ENCODE measurements at regions not wholly inside any gene's neighbourhood (a gene's known extent, or its start where the extent isn't known, plus 50 kb on each side); places are given as distances from the start of the nearest gene placed in this dataset.

DNA sequence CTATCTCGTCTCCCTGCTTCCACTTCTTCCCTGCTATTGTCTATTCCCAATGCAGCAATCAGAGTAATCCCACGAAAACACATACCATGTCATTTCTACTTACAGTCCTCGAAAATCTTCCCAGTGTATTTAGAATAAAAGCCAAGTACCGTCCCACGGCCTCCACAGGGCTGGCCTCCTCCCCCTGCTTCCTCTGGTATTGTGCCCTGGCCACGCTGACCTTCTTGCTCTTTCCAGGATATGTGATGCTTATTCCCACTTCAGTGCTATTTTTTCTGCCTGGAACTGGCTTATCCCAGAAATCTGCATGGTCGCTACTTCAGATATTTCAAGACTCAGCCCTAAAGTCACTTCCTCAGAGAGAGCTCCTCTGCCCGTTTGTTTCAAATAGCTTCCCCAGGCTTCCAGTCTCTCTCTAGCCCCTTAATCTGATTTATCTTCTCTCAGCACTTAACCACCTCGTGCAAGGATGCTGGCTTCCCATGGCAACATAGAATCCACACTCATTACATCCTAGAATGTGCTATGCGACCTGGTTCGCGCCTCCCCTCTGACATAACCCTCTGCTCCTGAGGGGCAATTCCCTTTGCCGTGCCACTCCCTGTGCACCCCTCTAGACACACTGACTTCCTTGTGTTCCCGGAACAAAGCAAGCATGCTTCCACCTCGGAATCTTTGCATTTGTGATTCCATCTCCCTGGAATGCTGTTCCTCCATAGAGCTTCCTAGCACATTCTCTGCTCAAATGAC, 365.9 kb downstream of the ZSWIM6 start:
- DNase-seq = no peak

DNA sequence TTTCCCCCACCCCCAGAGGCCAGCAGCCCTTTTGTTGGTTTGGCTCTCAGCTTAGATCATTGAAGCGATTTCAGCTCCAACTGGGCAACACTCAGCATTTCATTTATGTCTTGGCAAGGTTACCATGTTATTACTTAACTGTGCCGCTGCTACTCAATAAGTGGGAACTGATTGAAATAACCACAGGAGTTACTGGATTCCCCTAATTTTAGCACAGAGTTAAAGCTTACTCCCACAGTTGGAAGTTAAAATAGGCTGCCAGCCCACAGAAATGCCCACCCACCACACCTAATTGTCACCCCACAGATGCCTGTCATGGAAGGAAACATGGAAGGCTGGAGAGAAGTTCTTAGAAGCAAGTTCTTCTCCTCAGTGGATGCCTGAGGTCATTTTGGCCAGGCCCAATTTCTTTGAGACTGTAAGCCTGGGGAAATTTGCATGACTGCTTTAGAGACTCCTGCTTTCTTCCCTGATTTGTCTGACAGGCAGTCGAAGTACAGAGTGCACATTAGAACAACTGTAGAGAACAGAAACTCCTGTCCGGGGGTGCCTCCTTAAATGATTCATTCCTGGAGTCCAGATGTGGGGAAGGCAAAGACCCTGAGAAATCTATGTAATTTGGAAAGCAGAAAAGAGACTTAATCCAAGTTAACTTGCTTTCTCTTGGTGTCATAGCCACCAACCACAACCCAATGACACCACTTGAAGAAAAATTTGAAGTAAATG, 370.0 kb downstream of the ZSWIM6 start:
- DNase-seq = no peak

DNA sequence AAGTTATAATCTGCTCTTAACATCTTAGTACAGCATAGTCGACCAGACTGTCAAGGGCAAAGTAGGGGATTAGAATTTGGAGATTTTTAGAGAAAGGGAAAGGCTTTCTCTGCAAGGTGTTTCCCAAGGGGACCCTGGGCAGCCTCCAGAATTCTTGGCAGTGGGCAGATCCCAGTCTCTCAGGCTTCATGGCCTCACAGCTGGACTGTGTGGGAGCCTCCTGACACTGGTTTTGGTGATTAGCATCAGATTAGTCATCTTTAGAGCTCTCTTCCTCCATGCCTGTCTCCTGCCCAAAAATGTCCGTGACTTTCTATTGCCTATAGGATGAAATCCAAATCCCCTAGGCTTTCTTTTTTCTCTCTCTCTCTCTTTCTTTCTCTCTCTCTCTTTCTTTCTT, 370.7 kb downstream of the ZSWIM6 start:
- no peak for DNase-seq

DNA sequence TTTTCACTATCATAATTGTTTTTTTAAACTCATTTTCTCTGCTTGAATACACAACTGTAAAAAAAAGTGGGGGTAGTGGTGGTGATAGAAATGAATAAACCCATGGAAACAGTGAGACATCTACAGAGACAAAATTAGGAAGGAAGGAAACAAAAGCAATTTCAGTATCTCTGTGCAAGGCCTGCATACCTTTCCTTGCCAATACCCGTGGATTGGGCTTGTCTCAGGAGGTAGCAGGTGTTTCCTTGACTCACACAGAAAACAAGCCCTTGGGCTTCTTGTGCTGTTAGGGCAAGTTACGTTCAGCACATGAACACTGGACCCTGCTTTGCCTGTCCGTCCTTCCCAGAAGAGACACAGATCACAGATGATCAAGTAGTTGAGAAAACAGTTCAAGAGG, 372.2 kb downstream of the ZSWIM6 start:
- no peak for DNase-seq

DNA sequence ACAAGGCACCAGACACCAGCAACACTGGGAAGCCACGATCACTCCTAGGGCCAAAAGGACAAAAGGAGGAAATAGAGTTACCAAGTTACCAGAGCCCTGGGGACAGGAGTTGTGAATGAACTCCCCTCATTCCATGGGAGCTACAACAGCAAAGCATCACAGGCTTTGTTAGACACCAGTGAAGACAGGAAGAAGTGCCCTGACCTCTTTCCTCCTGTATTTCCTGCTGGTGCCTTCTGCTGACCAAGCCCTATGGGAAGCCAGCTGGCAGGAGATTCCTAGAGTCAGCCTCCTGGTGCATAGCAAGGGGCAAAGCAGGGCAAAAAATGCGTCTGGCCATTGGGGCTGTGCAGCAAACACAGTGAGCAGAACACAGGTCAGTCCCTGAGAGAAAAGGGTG, 374.7 kb downstream of the ZSWIM6 start:
- no peak for DNase-seq

DNA sequence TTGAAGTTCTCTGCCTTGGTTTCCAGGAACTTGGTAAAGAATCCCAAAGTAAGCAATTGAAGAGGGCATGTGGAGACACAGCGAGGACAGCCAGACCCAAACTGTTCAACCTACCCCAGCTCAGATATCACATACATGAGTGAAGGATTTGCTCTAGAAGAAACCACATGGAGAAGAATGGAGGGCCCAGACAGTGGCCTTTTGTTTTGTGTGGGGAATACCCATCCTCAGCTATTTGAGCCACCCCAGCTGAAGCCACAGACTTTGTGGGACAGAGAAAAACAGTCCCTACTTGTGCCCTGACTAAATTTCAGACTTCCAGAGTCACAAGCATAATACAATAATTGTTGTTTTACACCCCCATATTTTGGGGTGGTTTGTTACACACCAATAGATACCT, 387.1 kb downstream of the ZSWIM6 start:
- no peak for DNase-seq

DNA sequence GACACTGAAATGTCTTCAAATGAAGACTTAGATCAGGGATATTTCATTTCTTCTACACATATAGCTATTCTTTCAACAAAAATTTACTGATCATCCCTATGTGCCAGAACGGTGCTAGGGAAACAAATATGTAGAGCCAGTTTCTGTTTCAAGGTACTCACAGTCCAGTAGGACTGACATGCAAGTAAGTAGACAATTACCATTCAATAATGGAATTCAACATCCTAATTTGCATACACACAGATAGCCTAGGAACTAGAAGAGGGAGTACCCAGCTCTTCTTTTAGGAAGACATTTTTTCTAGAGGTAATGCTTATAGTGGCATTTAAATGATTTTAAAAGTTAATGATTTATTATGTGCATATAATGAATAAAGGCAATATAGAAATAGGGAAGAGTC, 388.8 kb downstream of the ZSWIM6 start:
- no peak for DNase-seq

DNA sequence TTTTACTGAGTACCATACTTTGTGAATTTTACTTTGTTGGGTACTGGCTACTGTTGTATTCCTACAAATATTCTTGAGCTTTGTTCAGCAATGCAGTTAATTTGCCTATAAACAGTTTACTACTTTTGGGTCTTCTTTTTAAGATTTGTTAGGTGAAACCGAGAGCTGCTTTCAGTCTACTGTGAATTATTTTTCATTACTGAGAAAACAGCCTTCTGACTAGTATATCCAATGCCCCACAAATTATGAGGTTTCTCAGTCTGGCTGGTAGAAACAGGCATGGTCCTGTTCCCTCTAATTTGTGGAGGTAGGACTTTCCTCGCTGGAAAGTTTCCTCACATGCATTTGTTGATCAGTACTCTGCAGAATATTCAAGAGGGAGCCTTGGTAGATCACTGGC, 392.0 kb downstream of the ZSWIM6 start:
- no peak for DNase-seq

DNA sequence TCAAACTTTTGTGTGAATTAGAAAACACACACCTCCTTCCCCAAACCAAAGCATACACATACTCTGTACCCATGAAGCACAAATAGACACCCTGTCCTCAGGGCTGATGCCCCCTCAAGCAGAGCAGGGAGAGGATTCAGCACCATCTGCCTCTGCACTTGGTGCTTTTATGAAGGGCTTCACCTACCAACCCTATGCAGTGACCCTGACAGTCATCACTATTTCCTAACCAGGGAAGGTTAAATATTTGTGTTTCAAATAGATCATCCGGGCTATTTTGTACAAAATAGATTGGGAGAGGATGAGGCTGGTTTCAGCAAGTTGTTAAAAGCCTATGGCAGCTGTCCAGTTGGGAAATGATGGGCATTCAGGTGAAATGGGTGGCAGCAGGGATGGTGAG, 396.2 kb downstream of the ZSWIM6 start:
- no peak for DNase-seq

DNA sequence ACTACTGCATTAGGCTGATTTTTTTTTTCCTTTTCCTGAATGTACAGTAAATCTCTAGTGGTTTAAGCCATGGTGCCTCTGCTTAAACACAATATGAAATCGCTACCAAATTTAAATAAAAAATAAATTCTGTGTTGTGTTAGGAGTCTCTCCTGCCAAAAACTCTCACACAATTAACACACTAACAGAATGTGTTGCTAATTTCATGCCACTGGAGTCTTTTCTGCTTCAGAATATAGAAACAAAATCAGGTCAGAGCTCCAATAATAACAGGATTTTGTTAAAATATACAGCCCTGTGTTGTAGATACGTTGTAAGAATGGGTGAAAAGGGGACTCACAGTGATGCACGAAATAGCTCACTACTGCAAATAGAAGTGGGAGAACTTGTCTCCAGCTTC, 398.8 kb downstream of the ZSWIM6 start:
- no peak for DNase-seq

DNA sequence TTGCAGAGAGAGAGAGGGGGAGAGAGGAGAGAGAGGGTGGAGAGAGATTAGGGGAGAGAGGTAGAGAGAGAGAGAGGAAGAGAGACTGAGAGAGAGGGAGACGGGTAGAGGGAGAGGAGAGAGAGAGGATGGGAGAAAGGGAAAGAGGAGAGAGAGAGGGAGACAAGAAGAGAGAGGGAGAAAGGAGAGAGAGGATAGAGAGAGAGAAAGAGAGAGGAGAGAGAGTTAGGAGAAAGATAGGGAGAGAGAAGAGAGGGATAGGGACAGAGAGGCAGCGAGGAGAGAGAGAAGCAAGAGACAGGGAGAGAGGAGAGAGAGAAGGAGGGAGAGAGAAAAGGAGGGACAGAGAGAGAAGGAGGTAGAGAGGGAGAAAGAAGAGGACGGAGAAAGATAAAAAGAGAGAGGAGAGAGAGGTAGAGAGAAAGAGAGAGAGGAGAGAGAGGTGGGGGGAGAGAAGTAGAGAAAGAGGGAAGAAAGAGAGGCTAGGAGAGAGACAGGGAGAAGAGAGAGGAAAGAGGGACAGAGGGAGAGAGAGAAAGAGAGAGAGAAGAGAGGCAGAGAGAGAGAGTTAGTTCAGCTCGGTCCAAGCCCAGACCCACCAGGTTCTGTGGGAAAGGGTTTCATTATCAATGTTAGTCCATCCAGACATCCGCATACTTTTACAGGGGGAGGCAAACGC, 399.3 kb downstream of the ZSWIM6 start:
- no peak for DNase-seq

DNA sequence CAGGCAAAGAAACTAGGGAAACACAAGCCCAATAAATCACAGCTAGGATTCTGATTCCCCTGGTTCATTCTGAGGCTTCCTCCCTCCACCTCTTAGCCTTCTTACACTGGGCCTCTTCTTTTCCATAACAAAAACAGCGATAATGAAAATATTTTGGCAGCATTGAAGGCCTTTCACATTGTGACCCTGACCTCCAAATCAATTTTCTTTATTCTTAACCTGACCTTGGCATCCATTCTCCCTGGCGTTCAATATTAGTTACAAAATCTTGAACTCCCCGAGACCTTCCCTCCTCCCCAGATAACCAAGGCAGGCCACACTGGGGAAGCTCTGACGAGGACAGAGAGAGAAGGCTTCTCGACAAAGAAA, 399.9 kb downstream of the ZSWIM6 start:
- DNase-seq = no peak

DNA sequence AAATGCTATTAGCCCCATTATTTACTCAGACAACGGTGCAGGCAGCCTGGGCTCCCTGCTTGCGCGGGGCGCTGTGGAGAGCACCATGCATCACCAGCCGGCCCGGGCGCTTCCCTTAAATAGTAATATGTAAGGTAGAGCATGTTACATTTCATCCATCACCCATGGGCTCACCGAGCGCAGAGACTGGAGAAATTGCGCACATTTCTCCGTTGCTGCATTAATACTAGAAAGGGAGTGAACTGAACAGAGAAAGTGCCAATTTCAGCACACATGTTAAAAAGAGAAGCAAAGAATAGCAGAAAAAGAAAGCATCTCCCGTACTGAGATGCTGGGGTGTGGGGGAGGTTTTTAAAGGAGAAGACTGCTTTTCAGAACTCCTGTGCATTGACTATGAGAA, 400.3 kb downstream of the ZSWIM6 start:
- no peak for DNase-seq

DNA sequence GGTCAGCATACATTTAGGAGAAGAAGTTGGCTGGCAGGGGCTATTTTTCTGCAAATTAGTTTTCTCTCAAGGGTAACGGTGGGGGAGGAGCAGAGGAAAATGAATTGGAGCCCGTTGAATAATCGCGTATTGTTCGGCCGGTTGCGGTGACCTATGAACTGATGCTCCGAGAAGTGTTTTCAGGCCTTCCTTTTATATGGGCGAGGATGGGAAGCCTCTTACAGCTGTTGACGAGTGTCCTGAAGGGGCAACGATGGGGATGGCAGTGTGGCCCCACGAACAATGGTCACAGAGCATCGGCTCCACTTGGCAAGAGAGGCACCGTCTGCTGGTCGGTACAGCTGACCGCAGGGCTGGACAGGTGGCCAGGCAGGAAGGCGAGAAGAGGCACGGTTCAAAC, 400.7 kb downstream of the ZSWIM6 start:
- DNase-seq = no peak

DNA sequence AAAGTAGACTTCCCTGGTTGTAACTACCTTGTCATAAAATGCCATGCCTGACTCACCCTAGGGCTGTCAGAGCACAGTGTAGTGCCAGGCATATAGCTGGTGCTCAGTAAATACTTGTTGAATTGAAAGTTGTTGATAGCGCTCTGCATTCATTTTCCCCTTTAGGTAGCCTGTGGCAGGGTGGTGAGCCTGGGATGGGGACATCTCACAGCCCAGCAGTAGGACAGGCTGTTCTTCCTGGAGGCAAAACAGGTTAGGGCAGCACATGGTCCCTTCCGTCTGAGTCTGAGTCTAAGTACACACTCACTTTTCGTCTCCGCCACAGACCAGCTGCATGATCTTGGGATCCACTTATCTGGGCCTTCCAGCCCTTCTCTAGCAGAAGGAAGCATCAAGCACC, 401.9 kb downstream of the ZSWIM6 start:
- no peak for DNase-seq

DNA sequence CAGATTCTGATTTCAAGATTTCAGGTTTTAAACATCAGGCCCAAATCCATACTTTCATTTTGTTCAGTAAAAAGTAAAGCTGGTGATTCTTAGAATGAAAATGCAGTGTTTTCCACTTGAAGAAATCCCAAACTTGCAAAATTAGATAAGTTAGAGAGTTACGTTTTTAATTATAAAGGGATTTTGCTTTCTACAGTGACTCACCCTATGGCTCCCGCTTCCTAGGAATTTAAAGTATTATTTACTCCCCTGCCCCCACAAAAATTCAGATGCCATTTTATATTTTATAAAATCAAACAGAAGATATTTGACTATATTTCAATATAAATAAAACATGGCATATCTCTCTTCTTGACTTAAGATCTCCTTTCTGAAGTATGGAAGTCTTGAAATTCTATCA, 402.9 kb downstream of the ZSWIM6 start:
- DNase-seq = no peak

DNA sequence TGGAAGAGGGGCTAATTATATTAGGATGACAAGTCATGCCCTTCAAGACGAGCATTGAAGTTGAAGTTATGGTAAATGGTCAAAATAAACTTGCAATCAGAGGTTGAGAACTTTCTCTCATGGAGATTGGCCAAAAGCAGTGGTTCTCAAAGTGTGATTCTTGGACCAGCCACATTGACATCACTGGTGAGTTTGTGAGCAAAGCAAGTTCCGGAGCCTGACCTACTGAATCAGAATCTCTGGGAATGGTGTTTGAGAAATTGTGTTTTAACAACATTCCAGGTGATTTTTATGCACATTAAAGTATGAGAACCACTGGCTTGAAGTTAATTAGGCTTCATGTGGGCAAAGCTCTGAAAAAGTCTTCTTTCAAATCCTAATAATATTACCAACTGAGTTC, 403.5 kb downstream of the ZSWIM6 start:
- no peak for DNase-seq

DNA sequence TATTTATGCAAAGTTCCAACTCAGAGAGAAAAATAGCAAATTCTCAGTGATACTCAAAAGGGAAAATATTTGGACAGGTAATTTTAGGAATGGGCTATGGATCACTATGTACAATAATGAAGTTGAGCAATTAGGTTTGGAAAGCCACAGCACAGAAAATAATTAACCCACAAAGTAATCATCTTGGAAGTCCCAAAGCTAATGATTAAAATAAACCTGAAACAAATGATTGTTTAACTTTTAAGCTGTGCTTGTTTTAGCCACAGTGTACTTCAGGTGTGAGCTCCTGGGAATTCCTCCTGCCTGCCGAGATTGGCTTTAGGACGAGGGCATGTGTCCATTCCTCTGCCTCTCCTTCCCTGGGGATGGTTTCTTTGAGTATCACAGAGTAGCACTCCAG, 403.9 kb downstream of the ZSWIM6 start:
- DNase-seq = no peak

DNA sequence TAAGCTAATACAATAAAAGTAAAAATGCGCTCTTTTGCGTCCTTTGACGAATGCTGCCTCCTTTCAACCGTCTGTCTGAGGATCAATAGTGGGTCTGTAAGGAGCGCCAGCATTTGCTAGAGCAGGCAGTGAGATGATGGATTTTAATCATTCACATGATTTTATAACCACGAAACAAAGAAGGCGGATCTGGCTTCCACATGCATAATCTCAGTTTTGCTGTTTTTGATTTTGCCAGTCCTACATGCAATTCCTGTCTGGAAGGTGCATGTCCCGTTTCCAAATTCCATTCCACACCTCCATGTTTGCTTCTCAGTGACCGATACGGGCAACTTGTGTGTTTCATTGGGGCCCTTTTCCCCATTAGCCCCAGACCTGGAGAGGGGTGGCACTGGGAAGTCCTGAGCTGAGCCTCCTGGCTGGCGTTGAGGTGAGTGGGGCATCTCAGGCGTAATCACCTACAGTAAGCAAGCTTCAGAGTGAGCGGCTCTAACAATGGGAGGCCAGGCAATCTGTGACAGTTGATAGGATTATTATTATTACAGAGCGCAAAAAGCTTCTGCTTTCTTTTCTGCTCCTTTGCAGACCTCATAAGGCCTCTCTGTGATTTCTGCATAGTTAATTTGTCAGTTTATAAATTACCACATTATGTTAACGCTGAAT, 405.4 kb downstream of the ZSWIM6 start:
- no peak for DNase-seq

DNA sequence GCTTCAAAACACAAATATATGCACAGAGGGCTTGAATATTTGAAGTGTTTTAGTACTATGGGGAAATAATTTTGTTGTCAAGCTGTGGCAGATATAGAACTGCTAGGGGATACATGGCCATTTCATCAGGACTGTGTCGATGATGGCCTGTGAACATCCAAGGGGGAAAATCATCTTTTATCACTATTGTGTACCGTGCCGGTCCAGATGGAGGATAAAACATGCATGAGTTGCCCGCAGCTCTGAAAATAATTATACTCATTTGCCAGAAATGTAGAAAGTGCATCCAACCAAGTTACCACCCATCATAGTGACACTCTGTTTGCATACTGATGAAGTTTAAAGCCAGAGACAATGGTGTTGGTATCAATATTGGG, 405.9 kb downstream of the ZSWIM6 start:
- DNase-seq = no peak

DNA sequence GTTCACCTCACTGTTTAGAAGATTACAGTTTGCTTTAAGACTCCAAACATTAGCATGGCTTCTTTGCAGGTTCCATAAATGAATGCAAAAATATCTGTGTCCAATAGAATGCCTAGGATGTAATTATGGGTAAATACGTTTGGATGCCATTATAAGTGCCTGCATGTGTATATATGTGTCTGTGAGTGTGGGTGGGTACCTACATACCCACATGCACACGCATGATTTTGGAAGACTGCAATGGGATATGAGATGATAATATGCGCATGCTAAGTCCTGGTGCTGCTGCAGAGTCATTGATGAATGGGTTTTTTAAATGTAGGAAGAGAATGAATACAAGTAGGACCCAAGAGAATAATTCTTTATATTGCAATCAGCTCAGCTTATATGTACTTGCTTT, 406.4 kb downstream of the ZSWIM6 start:
- DNase-seq = no peak

DNA sequence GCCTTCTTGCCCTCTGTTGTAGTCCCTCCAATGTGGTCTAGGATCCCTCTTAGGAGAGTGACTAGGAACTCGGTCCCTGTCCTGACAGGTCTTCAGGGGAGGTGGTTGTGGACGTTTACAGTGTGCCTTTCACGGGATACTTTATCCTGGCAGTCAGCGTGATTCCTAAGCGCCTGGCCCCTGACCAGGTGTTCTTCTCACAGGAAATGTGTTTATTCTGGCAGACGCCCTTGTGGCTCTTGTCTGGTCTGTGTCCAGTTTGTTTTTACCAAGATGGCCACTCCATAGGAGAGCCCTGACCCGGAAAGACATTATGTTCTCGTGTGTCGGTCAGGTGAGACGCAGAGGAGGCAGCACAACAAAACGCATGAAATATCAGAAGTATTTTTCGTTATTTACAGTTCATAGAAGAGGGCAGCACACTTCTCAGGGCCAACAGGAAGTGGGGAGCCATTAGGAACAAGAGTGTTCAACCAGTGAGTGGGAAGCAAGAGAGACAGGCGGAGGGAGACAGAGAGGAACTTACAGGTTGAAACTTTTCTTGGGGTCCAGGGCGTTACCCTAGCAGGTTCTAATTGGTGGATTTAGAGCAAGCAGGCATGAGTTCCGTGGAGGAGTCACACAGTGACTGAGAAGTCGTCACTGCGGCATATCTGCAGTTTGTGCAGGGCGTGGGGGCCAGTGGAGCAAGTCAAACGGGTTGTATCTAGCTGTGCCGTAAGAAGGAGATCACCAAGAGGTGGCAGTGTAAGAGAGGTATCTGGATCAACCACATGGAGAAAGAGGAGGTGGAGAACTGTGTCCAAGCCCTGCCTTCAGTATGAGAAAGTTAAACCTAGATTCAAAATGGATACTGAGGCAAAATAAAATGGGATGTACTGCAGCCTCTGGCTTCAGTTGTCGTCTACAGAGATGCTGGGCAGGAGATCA, 412.9 kb downstream of the ZSWIM6 start:
- DNase-seq = no peak
